T-helper 17 cell (primary cell): ENCODE measurements at regions not wholly inside any gene's neighbourhood (a gene's known extent, or its start where the extent isn't known, plus 50 kb on each side); places are given as distances from the start of the nearest gene placed in this dataset.
"Not testable (repeated sequence)": the region's sequence is repeated elsewhere in the genome, so short reads cannot be mapped to it uniquely, and the experiment has no call there.

ENCODE experiments used
- ATAC-seq: fragments of 150-1000 bp; cut with Tn5 transposase; 2 replicates; pipeline ENCODE4 v1.10.0; 2021; ENCODE audit warnings: mild to moderate bottlenecking, moderate library complexity
- DNase-seq, 3 donors: peaks; one replicate each; pipeline versions ENCODE4 v3.0.0 to v3.0.0-alpha.2; 2020 to 2021
- H3K9me3 ChIP-seq: one replicate; pipeline ENCODE4 v1.7.0; 2013; ENCODE audit warnings: low read length, mild to moderate bottlenecking; ENCODE audit not compliant: control insufficient read depth, poor library complexity, severe bottlenecking
- H3K27ac Mint-ChIP-seq: one replicate; pipeline ENCODE4 v1.8.0; 2022; ENCODE audit warnings: mild to moderate bottlenecking, moderate library complexity, mixed read lengths
- H3K27me3 Mint-ChIP-seq: one replicate; pipeline ENCODE4 v1.8.0; 2022; ENCODE audit warnings: mixed read lengths
- H3K36me3 Mint-ChIP-seq: one replicate; pipeline ENCODE4 v1.8.0; 2022; ENCODE audit warnings: low read depth, mixed read lengths
- H3K4me1 Mint-ChIP-seq: one replicate; pipeline ENCODE4 v1.8.0; 2022; ENCODE audit warnings: mild to moderate bottlenecking, mixed read lengths
- H3K4me3 Mint-ChIP-seq: one replicate; pipeline ENCODE4 v1.8.0; 2022; ENCODE audit warnings: mild to moderate bottlenecking, moderate library complexity, mixed read lengths

- DNase-seq, result no peak
- H3K27ac Mint-ChIP-seq, result no peak overlapping the region
These were observed 103.7 kb downstream of the ADRA2C start for GRCh38 chr4:3869661-3870566.

DNA sequence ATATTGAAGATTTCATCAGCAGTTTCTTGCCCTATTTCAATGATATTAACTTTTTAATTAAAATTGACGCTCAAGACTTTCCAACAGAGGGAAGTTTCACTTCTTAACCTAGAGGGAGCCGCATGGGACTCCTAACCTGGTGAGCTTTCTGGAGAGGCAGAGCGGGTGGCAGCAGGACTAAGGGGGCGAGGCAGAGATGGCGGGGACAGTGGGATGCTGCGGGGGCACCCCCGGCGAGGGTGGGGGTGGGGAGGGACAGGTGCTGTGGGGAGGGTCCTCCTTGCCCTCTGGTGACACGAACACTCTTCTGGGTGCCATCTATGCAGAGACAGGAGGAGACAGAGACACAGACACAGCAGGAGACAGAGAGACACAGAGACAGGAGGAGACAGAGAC, 104.4 kb downstream of the ADRA2C start:
- peaks cover 5% of the 10 kb centered on the region for H3K4me1 Mint-ChIP-seq
- DNase-seq, result no peak
- peak overlapping the region; percentile 62 for H3K4me3 Mint-ChIP-seq
- no peaks in the 10 kb centered on the region for H3K9me3 ChIP-seq
- peaks cover 10% of the 10 kb centered on the region for H3K36me3 Mint-ChIP-seq
- no peak overlapping the region for H3K27ac Mint-ChIP-seq
- H3K27me3 Mint-ChIP-seq, result peaks cover 49% of the 10 kb centered on the region
- no peak for ATAC-seq

More at GRCh38 chr4:3869661-3870566, 103.7 kb downstream of the ADRA2C start:
- no peak for ATAC-seq
- Mint-ChIP-seq H3K27me3 (peaks cover 49% of the 10 kb centered on the region), H3K4me3 (no peak overlapping the region), H3K4me1 (peaks cover 5% of the 10 kb centered on the region), H3K36me3 (peaks cover 10% of the 10 kb centered on the region)
- no peaks in the 10 kb centered on the region for H3K9me3 ChIP-seq

DNA sequence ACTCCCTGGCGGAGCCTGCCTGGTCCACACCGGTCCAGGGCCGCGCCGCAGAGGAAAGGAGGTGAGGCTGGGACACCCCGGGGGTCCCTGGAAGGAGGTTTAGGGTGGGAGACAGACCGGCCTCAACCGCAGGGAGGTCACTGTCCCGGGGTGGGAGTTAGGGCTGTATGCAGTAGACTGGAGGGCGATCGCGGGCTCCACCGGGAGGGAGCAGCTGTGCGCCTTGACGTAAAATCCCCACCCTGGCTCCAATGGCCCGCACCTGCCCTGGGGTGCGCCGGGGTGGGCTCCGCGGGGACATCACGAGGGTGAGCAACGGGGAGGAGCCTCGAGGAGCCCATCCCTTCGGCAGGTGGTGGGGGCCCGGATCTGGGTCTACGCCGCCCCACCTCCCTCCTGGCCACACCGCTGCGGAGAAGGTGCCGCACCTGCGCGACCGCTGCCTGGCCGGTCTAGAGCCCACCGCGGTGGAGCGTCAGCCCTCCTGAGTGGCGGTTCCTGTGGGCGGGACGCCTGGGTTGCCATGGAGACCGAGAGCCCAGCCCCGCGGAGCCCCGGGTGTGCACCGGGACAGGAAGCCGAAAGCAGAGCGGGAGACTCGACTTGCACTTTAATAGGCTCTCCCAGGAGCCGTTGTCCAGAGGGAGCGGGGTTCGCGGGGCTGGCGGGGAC, 105.1 kb downstream of the ADRA2C start:
- peaks cover 5% of the 10 kb centered on the region for H3K4me1 Mint-ChIP-seq
- H3K27ac Mint-ChIP-seq, result no peak overlapping the region
- peaks cover 8% of the 10 kb centered on the region for H3K36me3 Mint-ChIP-seq
- peaks cover 43% of the 10 kb centered on the region for H3K27me3 Mint-ChIP-seq
- no peaks in the 10 kb centered on the region for H3K9me3 ChIP-seq
- peak overlapping the region; percentile 62 for H3K4me3 Mint-ChIP-seq
- no peak for ATAC-seq
- DNase-seq, result no peak

DNA sequence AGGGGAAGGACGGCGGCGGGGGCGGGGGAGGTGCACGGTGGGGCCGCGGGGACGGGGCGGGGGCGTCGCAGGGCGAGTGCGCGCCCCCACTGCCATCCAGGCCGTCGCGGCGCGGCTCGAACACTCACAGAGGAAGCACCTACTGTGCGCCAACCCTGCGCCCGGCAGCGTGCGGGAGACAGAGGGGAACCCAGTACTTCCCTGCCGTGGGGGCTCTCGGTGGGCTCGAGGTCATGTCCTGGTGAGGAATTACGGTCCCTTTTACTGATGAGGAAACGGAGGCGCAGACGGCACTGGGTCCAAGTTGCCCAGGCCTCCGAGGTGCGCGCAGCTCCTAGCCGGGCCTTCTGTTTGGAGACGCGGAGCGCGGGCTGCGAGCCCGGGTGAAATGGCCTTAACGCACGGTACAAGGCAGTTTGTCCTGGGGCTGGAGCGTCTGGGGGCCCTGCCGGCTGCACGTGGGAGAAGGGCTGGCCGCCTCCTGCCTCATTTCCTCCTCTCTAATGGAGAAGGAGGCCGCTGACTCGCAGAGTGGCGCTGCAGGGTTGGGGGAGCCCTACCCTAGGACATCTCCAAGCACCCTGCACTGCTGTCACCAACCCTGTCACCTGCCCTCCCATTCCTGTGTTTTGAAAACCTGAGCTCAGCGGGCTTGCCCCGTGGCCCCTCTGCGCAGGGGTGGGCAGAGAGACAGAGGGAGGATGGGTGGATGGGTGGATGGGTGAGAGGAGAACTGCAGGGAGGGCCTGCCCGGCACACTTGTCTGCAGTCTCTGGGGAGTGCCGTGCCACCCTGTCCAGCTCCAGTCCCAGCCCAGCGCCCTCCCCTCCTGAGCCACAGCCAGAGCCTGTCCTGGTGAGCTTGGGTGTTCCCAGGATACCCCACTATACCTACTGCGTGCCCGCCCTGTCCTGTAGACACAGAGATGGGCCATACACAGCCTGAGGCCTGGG, 106.0 kb downstream of the ADRA2C start:
- Mint-ChIP-seq H3K27me3 (peaks cover 47% of the 10 kb centered on the region), H3K4me1 (peaks cover 5% of the 10 kb centered on the region), H3K4me3 (peak overlapping the region; percentile 62), H3K36me3 (peaks cover 8% of the 10 kb centered on the region), H3K27ac (no peak overlapping the region)
- H3K9me3 ChIP-seq, result no peaks in the 10 kb centered on the region
- DNase-seq, result no peak
- ATAC-seq, result no peak

- no peak for ATAC-seq
- no peak overlapping the region for H3K4me3 Mint-ChIP-seq
- no peak overlapping the region for H3K27ac Mint-ChIP-seq
- H3K4me1 Mint-ChIP-seq, result peaks cover 5% of the 10 kb centered on the region
- no peak for DNase-seq
- peaks cover 8% of the 10 kb centered on the region for H3K36me3 Mint-ChIP-seq
- peaks cover 2% of the 10 kb centered on the region for H3K9me3 ChIP-seq
- H3K27me3 Mint-ChIP-seq, result peaks cover 47% of the 10 kb centered on the region
These were observed 106.7 kb downstream of the ADRA2C start for GRCh38 chr4:3872834-3873313.

DNA sequence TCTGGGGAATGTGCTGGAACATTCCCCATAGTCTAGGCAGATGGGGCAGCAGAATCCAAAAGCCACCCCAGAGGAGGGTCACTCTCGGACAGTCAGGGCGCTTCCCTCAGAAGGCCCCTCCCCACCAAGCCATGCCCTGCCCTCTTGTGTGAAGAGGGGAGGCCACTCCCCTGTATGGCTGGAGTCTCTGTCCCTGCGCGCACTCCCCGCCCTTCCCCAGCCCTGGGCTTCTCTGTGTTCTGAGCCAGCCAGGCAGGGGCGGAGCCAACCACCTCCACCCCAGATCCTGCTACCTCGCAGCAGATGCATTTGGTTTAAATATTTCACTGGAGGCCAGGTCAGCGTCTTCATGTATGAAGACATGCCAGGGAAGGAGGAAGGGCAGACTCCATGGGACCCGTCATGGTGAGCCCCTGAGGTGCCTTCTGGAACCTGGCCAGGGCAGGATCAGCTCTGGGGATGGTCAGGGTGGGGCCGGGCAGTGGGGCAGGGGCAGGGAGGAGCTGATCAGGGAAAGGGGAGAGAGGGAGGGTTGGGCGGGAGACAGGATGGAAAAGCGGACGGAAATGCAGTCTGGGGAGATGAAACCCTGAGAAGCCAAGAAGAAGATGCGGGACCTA, 107.3 kb downstream of the ADRA2C start:
- Mint-ChIP-seq H3K27me3 (peaks cover 53% of the 10 kb centered on the region), H3K4me1 (peaks cover 5% of the 10 kb centered on the region), H3K4me3 (no peak overlapping the region), H3K27ac (no peak overlapping the region), H3K36me3 (peaks cover 8% of the 10 kb centered on the region)
- ATAC-seq (no peak), DNase-seq (no peak)
- peaks cover 3% of the 10 kb centered on the region for H3K9me3 ChIP-seq

GRCh38 chr4:3874028-3874415, 107.8 kb downstream of the ADRA2C start:
- DNase-seq (no peak), ATAC-seq (no peak)
- H3K4me1 Mint-ChIP-seq, result peaks cover 7% of the 10 kb centered on the region
- H3K27me3 Mint-ChIP-seq, result peaks cover 58% of the 10 kb centered on the region
- peaks cover 8% of the 10 kb centered on the region for H3K36me3 Mint-ChIP-seq
- no peak overlapping the region for H3K27ac Mint-ChIP-seq
- H3K9me3 ChIP-seq, result peaks cover 3% of the 10 kb centered on the region
- H3K4me3 Mint-ChIP-seq, result no peak overlapping the region

DNA sequence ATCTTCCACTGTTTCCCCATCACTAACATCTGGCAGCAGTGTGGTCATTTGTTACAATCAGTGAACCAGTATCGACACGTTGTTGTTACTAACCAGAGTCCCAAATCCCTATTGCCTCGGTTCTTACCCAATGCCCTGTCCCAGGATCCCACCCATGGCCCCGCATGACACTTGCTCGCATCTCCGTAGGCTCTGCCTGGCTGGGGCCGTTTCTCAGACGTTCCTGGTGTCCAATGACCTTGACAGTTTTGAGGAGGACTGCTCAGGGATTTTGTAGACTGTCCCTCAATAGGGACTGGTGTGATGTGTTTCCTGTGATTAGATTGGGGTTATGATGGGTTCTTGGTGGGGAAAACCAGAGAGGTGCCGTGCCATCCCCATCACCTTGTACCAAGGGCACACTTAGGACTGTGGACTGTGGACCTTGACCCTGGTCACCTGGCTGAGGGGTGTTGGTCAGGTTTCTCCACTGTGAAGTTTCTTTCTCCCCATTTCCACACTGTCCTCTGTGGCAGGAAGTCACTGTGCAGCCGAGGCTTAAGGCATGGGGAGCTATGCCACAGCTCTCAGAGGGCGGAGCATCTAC, 108.4 kb downstream of the ADRA2C start:
- H3K36me3 Mint-ChIP-seq, result peaks cover 10% of the 10 kb centered on the region
- peaks cover 3% of the 10 kb centered on the region for H3K9me3 ChIP-seq
- ATAC-seq (no peak), DNase-seq (no peak)
- H3K27ac Mint-ChIP-seq, result no peak overlapping the region
- H3K27me3 Mint-ChIP-seq, result peaks cover 58% of the 10 kb centered on the region
- H3K4me1 Mint-ChIP-seq, result peaks cover 12% of the 10 kb centered on the region
- H3K4me3 Mint-ChIP-seq, result no peak overlapping the region

DNA sequence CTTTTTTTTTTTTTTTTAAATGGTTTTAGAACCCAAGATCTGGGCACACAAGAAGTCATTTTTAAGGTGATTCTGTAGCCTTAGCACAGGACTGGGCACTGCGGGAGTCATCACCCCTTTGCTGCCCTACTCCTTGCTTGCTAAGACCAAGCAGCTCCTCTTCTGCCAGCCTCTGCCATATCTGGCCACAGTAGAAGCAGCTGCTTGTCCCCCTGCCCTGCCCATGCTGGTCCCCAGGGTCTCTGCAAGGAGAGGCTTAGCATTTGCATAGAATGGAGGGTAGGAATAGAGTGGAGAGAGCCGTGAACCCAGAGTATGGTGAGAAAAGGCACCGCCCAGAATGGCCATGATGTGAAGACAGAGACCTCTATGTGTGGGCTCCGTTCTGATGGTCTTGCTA, 109.3 kb downstream of the ADRA2C start:
- Mint-ChIP-seq H3K36me3 (peaks cover 10% of the 10 kb centered on the region), H3K4me3 (no peak overlapping the region), H3K27me3 (peaks cover 56% of the 10 kb centered on the region), H3K4me1 (peaks cover 17% of the 10 kb centered on the region), H3K27ac (no peak overlapping the region)
- no peak for DNase-seq
- ATAC-seq, result no peak
- H3K9me3 ChIP-seq, result peaks cover 3% of the 10 kb centered on the region

DNA sequence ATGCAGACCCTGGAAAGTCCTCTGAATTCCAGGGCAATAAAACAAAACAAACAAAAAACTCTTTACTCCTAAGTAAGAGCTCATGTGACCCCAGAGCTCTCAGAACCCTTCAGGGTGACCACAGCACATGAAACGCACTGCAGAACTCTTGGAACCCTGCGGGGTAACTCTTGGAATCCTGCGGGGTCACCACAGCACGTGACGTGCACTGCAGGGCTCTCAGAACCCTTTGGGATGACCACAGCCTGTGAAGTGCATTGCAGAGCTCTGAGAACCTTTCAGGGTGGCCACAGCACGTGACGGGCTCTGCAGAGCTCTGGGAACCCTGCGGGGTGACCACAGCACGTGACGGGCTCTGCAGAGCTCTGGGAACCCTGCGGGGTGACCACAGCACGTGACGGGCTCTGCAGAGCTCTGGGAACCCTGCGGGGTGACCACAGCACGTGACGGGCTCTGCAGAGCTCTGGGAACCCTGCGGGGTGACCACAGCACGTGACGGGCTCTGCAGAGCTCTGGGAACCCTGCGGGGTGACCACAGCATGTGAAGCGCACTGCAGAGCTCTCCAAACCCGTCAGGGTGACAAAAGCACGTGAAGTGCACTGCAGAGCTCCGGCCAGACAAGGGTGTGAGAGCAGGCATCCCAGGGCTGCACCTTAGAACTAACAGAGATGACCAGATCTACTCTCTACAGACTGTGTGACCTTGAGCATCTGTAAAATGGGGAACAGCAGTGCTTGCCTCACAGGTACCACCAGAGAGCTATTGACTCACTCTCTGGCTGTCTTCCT, 110.1 kb downstream of the ADRA2C start:
- not testable (repeated sequence) for DNase-seq, H3K4me3 Mint-ChIP-seq, H3K36me3 Mint-ChIP-seq, ATAC-seq, H3K27ac Mint-ChIP-seq, H3K9me3 ChIP-seq
- Mint-ChIP-seq H3K4me1 (peaks cover 15% of the 10 kb centered on the region), H3K27me3 (peaks cover 52% of the 10 kb centered on the region)

DNA sequence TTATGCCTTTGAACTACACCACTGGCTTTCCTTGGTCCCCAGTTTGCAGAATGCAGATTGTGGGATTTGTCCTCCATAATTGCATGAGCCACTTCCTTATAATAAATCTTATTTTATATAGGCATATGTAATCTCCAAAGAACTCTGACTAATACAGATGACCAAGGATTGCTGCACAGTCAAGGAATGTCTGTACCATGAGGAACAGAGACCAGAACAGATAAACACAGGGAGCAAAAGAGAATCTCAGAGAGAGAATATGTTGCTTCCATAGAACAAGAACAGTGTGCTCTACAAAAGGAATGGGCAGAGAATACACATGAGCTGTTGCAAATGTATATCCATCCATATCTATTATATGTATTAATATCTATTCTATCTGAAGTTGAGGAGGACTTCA, 111.1 kb downstream of the ADRA2C start:
- peaks cover 3% of the 10 kb centered on the region for H3K9me3 ChIP-seq
- H3K4me3 Mint-ChIP-seq, result no peak overlapping the region
- H3K4me1 Mint-ChIP-seq, result peaks cover 14% of the 10 kb centered on the region
- peaks cover 6% of the 10 kb centered on the region for H3K36me3 Mint-ChIP-seq
- DNase-seq (no peak), ATAC-seq (no peak)
- peaks cover 53% of the 10 kb centered on the region for H3K27me3 Mint-ChIP-seq
- no peak overlapping the region for H3K27ac Mint-ChIP-seq

- Mint-ChIP-seq H3K36me3 (peaks cover 4% of the 10 kb centered on the region), H3K27ac (no peak overlapping the region), H3K27me3 (peaks cover 48% of the 10 kb centered on the region), H3K4me3 (no peak overlapping the region), H3K4me1 (peaks cover 14% of the 10 kb centered on the region)
- ATAC-seq, result no peak
- peaks cover 3% of the 10 kb centered on the region for H3K9me3 ChIP-seq
- DNase-seq, result no peak
These were observed 111.7 kb downstream of the ADRA2C start for GRCh38 chr4:3877868-3878267.
